WTC11 (cell line): ENCODE measurements at regions not wholly inside any gene's neighbourhood (a gene's known extent, or its start where the extent isn't known, plus 50 kb on each side); places are given as distances from the start of the nearest gene placed in this dataset.

Experiments used
- ATAC-seq: fragments of 200-7000 bp; cut with Tn5 transposase; 2 replicates; pipeline ENCODE4 v1.10.0; 2021; ENCODE audit warnings: mild to moderate bottlenecking, moderate library complexity
- CTCF ChIA-PET: fragments of 300-600 bp; sonication (Branson Sonifier 250); formaldehyde crosslinking; loops from one replicate; lab custom pipeline; 2021; ENCODE audit warnings: antibody characterized with exemption; lab: Charles Lee
- POLR2A ChIA-PET: fragments of 350-600 bp; sonication (Branson Sonifier 250); formaldehyde crosslinking; loops from one replicate; lab custom pipeline; 2021; ENCODE audit warnings: antibody characterized with exemption; lab: Charles Lee
- DNase-seq: peaks from one replicate; pipeline ENCODE4 v3.0.0; 2021; ENCODE audit warnings: low spot score
- H3K27ac Mint-ChIP-seq: 2 replicates; pipeline ENCODE4 v1.8.0; 2021; ENCODE audit warnings: mixed read lengths
- H3K27me3 Mint-ChIP-seq: 2 replicates; pipeline ENCODE4 v1.8.0; 2021; ENCODE audit warnings: low read depth, mild to moderate bottlenecking, moderate library complexity, mixed read lengths
- H3K36me3 Mint-ChIP-seq: 2 replicates; pipeline ENCODE4 v1.8.0; 2021; ENCODE audit warnings: mixed read lengths
- H3K4me1 Mint-ChIP-seq: 2 replicates; pipeline ENCODE4 v1.8.0; 2022; ENCODE audit warnings: mixed read lengths
- H3K4me3 Mint-ChIP-seq: 2 replicates; pipeline ENCODE4 v1.8.0; 2021; ENCODE audit warnings: mild to moderate bottlenecking, moderate library complexity, mixed read lengths
- H3K9me3 Mint-ChIP-seq: 2 replicates; pipeline ENCODE4 v1.8.0; 2021; ENCODE audit warnings: mixed read lengths
- ATF1 ChIP-seq: sonication (generic); formaldehyde crosslinking; IDR thresholded peaks from 2 replicates; pipeline ENCODE4 v1.8.1; 2023; ENCODE audit warnings: mild to moderate bottlenecking, moderate library complexity, missing genetic modification reagents
- CREB1 ChIP-seq: sonication (generic); formaldehyde crosslinking; IDR thresholded peaks from 2 replicates; pipeline ENCODE4 v1.8.0; 2023; ENCODE audit warnings: mild to moderate bottlenecking, missing genetic modification reagents
- FOXK1 ChIP-seq: sonication (generic); formaldehyde crosslinking; IDR thresholded peaks from 2 replicates; pipeline ENCODE4 v1.8.0; 2022; ENCODE audit warnings: mild to moderate bottlenecking, moderate library complexity, missing genetic modification reagents
- GABPB1 ChIP-seq: sonication (generic); formaldehyde crosslinking; IDR thresholded peaks from 2 replicates; pipeline ENCODE4 v1.8.1; 2023; ENCODE audit warnings: mild to moderate bottlenecking, missing genetic modification reagents
- MXD4 ChIP-seq: fragments of 250-450 bp; sonication (Bioruptor Pico); IDR thresholded peaks from 2 replicates; pipeline ENCODE4 v1.8.0; 2021; ENCODE audit warnings: mild to moderate bottlenecking, moderate library complexity, borderline replicate concordance
- MYBL2 ChIP-seq: sonication (generic); formaldehyde crosslinking; IDR thresholded peaks from 2 replicates; pipeline ENCODE4 v1.8.1; 2023; ENCODE audit warnings: mild to moderate bottlenecking, moderate library complexity, missing genetic modification reagents
- SMAD3 ChIP-seq: sonication (generic); formaldehyde crosslinking; IDR thresholded peaks from 2 replicates; pipeline ENCODE4 v1.8.0; 2022; ENCODE audit warnings: missing genetic modification reagents, mild to moderate bottlenecking, borderline replicate concordance
- TCF7 ChIP-seq: sonication (generic); formaldehyde crosslinking; IDR thresholded peaks from 2 replicates; pipeline ENCODE4 v1.8.0; 2022; ENCODE audit warnings: mild to moderate bottlenecking, low read depth, missing genetic modification reagents, moderate library complexity
- ZNF232 ChIP-seq: sonication (generic); formaldehyde crosslinking; IDR thresholded peaks from 2 replicates; pipeline ENCODE4 v1.8.0; 2022; ENCODE audit warnings: mild to moderate bottlenecking, missing genetic modification reagents
- ZNF396 ChIP-seq: fragments of 250-450 bp; sonication (Bioruptor Pico); IDR thresholded peaks from 2 replicates; pipeline ENCODE4 v1.8.0; 2021; ENCODE audit warnings: mild to moderate bottlenecking, moderate library complexity, borderline replicate concordance
- TF ChIP-seq, protein P1 (sequence below): sonication (generic); formaldehyde crosslinking; IDR thresholded peaks from 2 replicates; pipeline ENCODE4 v1.8.1; 2022; ENCODE audit warnings: mild to moderate bottlenecking, moderate library complexity, missing genetic modification reagents
- TF ChIP-seq, protein P2 (sequence below): sonication (generic); formaldehyde crosslinking; IDR thresholded peaks from 2 replicates; pipeline ENCODE4 v1.8.0; 2023; ENCODE audit warnings: missing genetic modification reagents, mild to moderate bottlenecking, borderline replicate concordance
- TF ChIP-seq, protein P3 (sequence below): sonication (generic); formaldehyde crosslinking; IDR thresholded peaks from 2 replicates; pipeline ENCODE4 v1.8.1; 2023; ENCODE audit warnings: mild to moderate bottlenecking, missing genetic modification reagents
- TF ChIP-seq, protein P4 (sequence below): fragments of 250-450 bp; sonication (Bioruptor Pico); IDR thresholded peaks from 2 replicates; pipeline ENCODE4 v1.9.0; 2021; ENCODE audit warnings: mild to moderate bottlenecking
- TF ChIP-seq, protein P5 (sequence below): sonication (generic); formaldehyde crosslinking; IDR thresholded peaks from 2 replicates; pipeline ENCODE4 v1.8.1; 2022; ENCODE audit warnings: low read depth, missing genetic modification reagents, borderline replicate concordance
- TF ChIP-seq, protein P6 (sequence below): sonication (generic); formaldehyde crosslinking; IDR thresholded peaks from 2 replicates; pipeline ENCODE4 v1.8.1; 2022; ENCODE audit warnings: low read depth, mild to moderate bottlenecking, moderate library complexity, missing genetic modification reagents, borderline replicate concordance
- TF ChIP-seq, protein P7 (sequence below): fragments of 250-450 bp; sonication (Bioruptor Pico); IDR thresholded peaks from 2 replicates; pipeline ENCODE4 v2.1.2; 2022; ENCODE audit warnings: mild to moderate bottlenecking, moderate library complexity

DNA sequence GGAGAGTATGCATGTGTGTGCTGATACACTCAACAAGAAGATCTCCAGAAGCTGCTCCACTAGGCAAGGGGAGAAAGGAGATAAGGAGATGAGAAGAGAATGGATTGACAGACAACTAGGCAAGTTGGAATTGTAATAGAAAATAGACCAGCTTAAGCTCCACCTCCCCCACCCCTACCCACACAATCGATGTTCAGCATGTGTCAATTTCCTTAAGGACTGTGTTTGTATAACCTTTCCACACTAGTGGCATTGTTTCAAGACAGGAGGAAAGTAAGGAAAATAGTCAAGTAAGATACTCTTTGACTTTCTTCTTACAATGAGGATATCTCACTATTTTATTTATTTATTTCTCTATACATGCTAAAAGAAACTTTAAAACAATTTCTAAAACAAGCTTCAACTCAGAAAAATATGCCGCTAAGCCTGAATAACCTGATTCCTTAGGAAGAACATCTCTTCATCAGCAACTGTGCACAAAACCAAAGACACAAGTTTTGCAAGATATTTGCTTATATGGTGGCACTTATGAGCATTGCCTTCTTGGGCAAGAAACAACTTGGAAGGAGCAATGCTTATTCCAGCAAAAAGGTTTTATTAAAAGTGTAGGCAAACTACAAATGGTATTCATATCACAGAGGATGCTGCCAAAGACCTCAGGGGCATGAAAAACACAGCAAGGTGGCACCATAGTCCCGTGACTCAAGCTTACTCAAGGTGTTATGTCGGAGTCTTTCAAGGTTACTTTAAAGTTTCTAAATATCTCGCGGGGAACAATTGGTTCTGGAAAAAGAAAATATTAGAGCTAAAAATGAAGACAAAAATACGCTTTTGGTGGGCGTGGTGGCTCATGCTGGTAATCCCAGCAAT, 249.1 kb downstream of the COL12A1 start (continued):
- TF ChIP-seq, protein P1, sequence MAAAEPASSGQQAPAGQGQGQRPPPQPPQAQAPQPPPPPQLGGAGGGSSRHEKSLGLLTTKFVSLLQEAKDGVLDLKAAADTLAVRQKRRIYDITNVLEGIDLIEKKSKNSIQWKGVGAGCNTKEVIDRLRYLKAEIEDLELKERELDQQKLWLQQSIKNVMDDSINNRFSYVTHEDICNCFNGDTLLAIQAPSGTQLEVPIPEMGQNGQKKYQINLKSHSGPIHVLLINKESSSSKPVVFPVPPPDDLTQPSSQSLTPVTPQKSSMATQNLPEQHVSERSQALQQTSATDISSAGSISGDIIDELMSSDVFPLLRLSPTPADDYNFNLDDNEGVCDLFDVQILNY (CRISPR knock-in tag), result no peak
- TF ChIP-seq GABPB1 (CRISPR knock-in tag), result no peak
- TF ChIP-seq, protein P2, sequence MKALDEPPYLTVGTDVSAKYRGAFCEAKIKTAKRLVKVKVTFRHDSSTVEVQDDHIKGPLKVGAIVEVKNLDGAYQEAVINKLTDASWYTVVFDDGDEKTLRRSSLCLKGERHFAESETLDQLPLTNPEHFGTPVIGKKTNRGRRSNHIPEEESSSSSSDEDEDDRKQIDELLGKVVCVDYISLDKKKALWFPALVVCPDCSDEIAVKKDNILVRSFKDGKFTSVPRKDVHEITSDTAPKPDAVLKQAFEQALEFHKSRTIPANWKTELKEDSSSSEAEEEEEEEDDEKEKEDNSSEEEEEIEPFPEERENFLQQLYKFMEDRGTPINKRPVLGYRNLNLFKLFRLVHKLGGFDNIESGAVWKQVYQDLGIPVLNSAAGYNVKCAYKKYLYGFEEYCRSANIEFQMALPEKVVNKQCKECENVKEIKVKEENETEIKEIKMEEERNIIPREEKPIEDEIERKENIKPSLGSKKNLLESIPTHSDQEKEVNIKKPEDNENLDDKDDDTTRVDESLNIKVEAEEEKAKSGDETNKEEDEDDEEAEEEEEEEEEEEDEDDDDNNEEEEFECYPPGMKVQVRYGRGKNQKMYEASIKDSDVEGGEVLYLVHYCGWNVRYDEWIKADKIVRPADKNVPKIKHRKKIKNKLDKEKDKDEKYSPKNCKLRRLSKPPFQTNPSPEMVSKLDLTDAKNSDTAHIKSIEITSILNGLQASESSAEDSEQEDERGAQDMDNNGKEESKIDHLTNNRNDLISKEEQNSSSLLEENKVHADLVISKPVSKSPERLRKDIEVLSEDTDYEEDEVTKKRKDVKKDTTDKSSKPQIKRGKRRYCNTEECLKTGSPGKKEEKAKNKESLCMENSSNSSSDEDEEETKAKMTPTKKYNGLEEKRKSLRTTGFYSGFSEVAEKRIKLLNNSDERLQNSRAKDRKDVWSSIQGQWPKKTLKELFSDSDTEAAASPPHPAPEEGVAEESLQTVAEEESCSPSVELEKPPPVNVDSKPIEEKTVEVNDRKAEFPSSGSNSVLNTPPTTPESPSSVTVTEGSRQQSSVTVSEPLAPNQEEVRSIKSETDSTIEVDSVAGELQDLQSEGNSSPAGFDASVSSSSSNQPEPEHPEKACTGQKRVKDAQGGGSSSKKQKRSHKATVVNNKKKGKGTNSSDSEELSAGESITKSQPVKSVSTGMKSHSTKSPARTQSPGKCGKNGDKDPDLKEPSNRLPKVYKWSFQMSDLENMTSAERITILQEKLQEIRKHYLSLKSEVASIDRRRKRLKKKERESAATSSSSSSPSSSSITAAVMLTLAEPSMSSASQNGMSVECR (CRISPR knock-in tag), result no peak
- no peak for TF ChIP-seq CREB1 (CRISPR knock-in tag)
- TF ChIP-seq TCF7 (CRISPR knock-in tag), result no peak
- TF ChIP-seq, protein P3, sequence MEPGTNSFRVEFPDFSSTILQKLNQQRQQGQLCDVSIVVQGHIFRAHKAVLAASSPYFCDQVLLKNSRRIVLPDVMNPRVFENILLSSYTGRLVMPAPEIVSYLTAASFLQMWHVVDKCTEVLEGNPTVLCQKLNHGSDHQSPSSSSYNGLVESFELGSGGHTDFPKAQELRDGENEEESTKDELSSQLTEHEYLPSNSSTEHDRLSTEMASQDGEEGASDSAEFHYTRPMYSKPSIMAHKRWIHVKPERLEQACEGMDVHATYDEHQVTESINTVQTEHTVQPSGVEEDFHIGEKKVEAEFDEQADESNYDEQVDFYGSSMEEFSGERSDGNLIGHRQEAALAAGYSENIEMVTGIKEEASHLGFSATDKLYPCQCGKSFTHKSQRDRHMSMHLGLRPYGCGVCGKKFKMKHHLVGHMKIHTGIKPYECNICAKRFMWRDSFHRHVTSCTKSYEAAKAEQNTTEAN, result no peak
- TF ChIP-seq, protein P4, sequence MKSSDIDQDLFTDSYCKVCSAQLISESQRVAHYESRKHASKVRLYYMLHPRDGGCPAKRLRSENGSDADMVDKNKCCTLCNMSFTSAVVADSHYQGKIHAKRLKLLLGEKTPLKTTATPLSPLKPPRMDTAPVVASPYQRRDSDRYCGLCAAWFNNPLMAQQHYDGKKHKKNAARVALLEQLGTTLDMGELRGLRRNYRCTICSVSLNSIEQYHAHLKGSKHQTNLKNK (CRISPR knock-in tag), result no peak
- TF ChIP-seq MYBL2 (CRISPR knock-in tag), result no peak
- no peak for TF ChIP-seq ZNF232

DNA sequence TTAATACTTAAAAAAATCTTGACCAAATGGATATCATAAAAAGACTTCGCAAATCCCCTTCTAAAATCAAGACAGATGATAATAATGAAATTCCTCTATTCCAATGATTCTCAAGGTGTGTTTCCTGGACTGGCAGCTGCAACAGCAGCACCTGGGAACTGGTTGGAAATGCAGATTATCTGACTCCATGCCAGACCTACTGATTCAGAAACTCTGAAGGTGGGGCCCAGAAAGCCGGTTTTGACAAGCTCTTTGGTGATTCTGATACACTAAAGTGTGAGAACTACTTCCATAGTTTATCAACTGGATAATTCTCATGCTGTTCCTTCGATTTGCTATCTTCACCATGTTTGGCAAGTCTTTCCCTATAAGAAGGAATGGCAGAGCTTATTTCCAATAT, 252.1 kb downstream of the COL12A1 start:
- DNase-seq (no peak), ATAC-seq (no peak)
- H3K27ac Mint-ChIP-seq, result no peak overlapping the region
- POLR2A ChIA-PET, result no interaction called here
- CTCF ChIA-PET, result no interaction called here
- H3K4me1 Mint-ChIP-seq, result no peaks in the 10 kb centered on the region
- H3K9me3 Mint-ChIP-seq, result peaks cover 22% of the 10 kb centered on the region
- H3K27me3 Mint-ChIP-seq, result no peaks in the 10 kb centered on the region
- H3K4me3 Mint-ChIP-seq, result no peak overlapping the region
- H3K36me3 Mint-ChIP-seq, result peaks cover 9% of the 10 kb centered on the region; the same call in 1 of the 2 replicates
- no peak for TF ChIP-seq FOXK1 (CRISPR knock-in tag)
- no peak for TF ChIP-seq MYBL2 (CRISPR knock-in tag)
- TF ChIP-seq, protein P5, sequence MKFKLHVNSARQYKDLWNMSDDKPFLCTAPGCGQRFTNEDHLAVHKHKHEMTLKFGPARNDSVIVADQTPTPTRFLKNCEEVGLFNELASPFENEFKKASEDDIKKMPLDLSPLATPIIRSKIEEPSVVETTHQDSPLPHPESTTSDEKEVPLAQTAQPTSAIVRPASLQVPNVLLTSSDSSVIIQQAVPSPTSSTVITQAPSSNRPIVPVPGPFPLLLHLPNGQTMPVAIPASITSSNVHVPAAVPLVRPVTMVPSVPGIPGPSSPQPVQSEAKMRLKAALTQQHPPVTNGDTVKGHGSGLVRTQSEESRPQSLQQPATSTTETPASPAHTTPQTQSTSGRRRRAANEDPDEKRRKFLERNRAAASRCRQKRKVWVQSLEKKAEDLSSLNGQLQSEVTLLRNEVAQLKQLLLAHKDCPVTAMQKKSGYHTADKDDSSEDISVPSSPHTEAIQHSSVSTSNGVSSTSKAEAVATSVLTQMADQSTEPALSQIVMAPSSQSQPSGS (CRISPR knock-in tag), result no peak
- TF ChIP-seq, protein P1 (CRISPR knock-in tag), result no peak
- TF ChIP-seq, protein P6, sequence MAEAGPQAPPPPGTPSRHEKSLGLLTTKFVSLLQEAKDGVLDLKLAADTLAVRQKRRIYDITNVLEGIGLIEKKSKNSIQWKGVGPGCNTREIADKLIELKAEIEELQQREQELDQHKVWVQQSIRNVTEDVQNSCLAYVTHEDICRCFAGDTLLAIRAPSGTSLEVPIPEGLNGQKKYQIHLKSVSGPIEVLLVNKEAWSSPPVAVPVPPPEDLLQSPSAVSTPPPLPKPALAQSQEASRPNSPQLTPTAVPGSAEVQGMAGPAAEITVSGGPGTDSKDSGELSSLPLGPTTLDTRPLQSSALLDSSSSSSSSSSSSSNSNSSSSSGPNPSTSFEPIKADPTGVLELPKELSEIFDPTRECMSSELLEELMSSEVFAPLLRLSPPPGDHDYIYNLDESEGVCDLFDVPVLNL, result no peak
- TF ChIP-seq, protein P2 (CRISPR knock-in tag), result no peak
- no peak for TF ChIP-seq SMAD3 (CRISPR knock-in tag)
- no peak for TF ChIP-seq ATF1 (CRISPR knock-in tag)
- no peak for TF ChIP-seq MXD4 (CRISPR knock-in tag)
- TF ChIP-seq GABPB1 (CRISPR knock-in tag), result no peak
- TF ChIP-seq, protein P7, sequence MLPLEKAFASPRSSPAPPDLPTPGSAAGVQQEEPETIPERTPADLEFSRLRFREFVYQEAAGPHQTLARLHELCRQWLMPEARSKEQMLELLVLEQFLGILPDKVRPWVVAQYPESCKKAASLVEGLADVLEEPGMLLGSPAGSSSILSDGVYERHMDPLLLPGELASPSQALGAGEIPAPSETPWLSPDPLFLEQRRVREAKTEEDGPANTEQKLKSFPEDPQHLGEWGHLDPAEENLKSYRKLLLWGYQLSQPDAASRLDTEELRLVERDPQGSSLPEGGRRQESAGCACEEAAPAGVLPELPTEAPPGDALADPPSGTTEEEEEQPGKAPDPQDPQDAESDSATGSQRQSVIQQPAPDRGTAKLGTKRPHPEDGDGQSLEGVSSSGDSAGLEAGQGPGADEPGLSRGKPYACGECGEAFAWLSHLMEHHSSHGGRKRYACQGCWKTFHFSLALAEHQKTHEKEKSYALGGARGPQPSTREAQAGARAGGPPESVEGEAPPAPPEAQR (CRISPR knock-in tag), result no peak
- TF ChIP-seq ZNF396 (CRISPR knock-in tag), result no peak
